Nephron progenitor cell (in vitro differentiated cells): ENCODE measurements at regions not wholly inside any gene's neighbourhood (a gene's known extent, or its start where the extent isn't known, plus 50 kb on each side); places are given as distances from the start of the nearest gene placed in this dataset.
A peak's percentile ranks its signal among the peaks of the same experiment; 100 is the strongest.
"Not testable (repeated sequence)": the region's sequence is repeated elsewhere in the genome, so short reads cannot be mapped to it uniquely, and the experiment has no call there.

Source experiments
- DNase-seq: peaks from one replicate; pipeline ENCODE4 v3.0.0; 2021
- H3K27ac Mint-ChIP-seq: 2 replicates; pipeline ENCODE4 v1.8.0; 2021; ENCODE audit warnings: mild to moderate bottlenecking, moderate library complexity, mixed read lengths
- H3K27me3 Mint-ChIP-seq: 2 replicates; pipeline ENCODE4 v1.8.0; 2021; ENCODE audit warnings: mild to moderate bottlenecking, low read depth, mixed read lengths; ENCODE audit not compliant: poor library complexity
- H3K36me3 Mint-ChIP-seq: 2 replicates; pipeline ENCODE4 v1.8.0; 2021; ENCODE audit warnings: low read depth, mixed read lengths
- H3K4me1 Mint-ChIP-seq: 2 replicates; pipeline ENCODE4 v1.8.0; 2021; ENCODE audit warnings: mixed read lengths
- H3K4me3 Mint-ChIP-seq: 2 replicates; pipeline ENCODE4 v1.8.0; 2021; ENCODE audit warnings: mild to moderate bottlenecking, moderate library complexity, mixed read lengths
- H3K9me3 Mint-ChIP-seq: 2 replicates; pipeline ENCODE4 v1.8.0; 2021; ENCODE audit warnings: mild to moderate bottlenecking, moderate library complexity, mixed read lengths
- CTCF ChIP-seq: fragments of 200-600 bp; sonication (generic); IDR thresholded peaks from 2 replicates; pipeline ENCODE4 v1.5.0; 2021; ENCODE audit warnings: antibody characterized with exemption

DNA sequence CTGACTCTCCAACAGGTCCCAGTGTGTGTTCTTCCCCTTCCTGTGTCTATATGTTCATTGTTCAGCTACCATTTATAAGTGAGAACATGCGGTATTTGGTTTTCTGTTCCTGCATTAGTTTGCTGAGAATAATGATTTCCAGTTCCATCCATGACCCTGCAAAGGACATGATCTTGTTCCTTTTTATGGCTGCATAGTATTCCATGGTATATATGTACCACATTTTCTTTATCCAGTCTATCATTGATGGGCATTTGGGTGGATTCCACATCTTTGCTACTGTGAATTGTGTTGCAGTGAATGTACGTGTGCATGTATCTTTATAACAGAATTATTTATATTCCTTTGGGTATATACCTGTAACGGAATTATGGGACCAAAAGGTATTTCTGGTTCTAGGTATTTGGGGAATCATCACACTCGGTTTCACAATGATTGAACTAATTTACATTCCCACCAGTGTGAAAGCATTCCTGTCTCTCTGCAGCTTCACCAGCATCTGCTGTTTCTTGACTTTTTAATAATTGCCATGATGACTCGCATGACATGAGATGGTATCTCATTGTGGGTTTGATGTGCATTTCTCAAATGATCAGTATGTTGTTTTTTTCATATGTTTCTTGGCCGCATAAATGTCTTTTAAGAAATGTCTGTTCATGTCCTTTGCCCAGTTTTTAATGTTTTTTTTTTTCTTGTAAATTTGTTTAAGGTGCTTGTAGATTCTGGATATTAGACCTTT, 60.2 kb downstream of the LSMEM1 start:
- no peaks in the 10 kb centered on the region for H3K27me3 Mint-ChIP-seq
- H3K9me3 Mint-ChIP-seq = peaks cover 25% of the 10 kb centered on the region
- H3K27ac Mint-ChIP-seq = no peak overlapping the region
- no peak for DNase-seq
- H3K4me3 Mint-ChIP-seq = no peak overlapping the region
- TF ChIP-seq CTCF = no peak
- no peaks in the 10 kb centered on the region for H3K4me1 Mint-ChIP-seq
- H3K36me3 Mint-ChIP-seq = no peaks in the 10 kb centered on the region

DNA sequence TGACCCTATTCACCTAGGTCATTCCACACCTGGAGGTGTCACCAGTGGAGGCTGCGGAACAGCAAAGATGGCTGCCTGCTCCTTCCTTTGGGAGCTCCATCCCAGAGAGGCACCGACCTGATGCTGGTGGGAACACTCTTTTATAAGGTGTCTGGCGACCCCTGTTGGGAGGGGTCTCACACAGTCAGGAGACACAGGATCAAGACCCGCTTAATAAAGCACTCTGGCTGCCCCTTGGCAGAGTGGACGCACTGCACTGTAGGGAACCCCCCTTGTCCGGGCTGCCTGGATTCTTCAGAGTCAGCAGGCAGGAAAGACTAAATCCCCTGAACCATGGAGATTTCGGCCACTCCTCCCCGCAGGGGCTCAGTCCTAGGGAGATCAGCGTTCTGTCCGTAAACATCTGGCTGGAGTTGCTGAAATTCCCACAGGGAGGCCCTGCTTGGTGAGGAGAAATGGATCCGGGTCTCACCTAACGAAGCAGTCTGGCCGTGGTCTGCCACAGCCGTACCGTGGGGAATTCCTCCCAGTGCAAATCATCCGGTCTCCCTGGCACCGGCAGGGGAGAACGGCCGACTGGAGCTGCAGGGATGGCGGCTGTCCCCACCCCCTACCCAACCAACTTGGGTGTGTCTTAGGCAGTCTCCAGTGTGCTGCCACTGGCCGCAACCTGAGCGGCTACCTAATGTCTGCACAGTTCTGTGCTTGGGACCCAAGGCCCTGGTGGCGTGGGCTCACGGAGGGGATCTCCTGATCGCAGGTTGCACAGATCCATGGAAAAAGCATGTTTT, 66.1 kb downstream of the LSMEM1 start:
- peaks cover 6% of the 10 kb centered on the region for H3K27me3 Mint-ChIP-seq
- no peak for TF ChIP-seq CTCF
- H3K9me3 Mint-ChIP-seq = peaks cover 39% of the 10 kb centered on the region
- H3K27ac Mint-ChIP-seq = no peak overlapping the region
- DNase-seq = no peak
- H3K4me3 Mint-ChIP-seq = no peak overlapping the region
- no peaks in the 10 kb centered on the region for H3K36me3 Mint-ChIP-seq
- no peaks in the 10 kb centered on the region for H3K4me1 Mint-ChIP-seq

GRCh38 chr7:112547916-112548315, 67.1 kb downstream of the LSMEM1 start:
- Mint-ChIP-seq H3K4me1 (no peaks in the 10 kb centered on the region), H3K36me3 (no peaks in the 10 kb centered on the region), H3K9me3 (peaks cover 33% of the 10 kb centered on the region), H3K27me3 (peaks cover 6% of the 10 kb centered on the region), H3K4me3 (no peak overlapping the region), H3K27ac (no peak overlapping the region)
- DNase-seq = no peak
- no peak for TF ChIP-seq CTCF

- peak; percentile 60 for TF ChIP-seq CTCF
- no peaks in the 10 kb centered on the region for H3K36me3 Mint-ChIP-seq
- peaks cover 19% of the 10 kb centered on the region for H3K9me3 Mint-ChIP-seq
- DNase-seq = no peak
- H3K27me3 Mint-ChIP-seq = peaks cover 6% of the 10 kb centered on the region
- H3K4me3 Mint-ChIP-seq = no peak overlapping the region
- H3K27ac Mint-ChIP-seq = no peak overlapping the region
- H3K4me1 Mint-ChIP-seq = no peaks in the 10 kb centered on the region
These were observed 69.8 kb downstream of the LSMEM1 start for GRCh38 chr7:112550468-112551060.

- not testable (repeated sequence) for H3K27me3 Mint-ChIP-seq, H3K36me3 Mint-ChIP-seq, DNase-seq, H3K27ac Mint-ChIP-seq, H3K4me3 Mint-ChIP-seq, H3K4me1 Mint-ChIP-seq
- H3K9me3 Mint-ChIP-seq = peaks cover 11% of the 10 kb centered on the region
These were observed 70.7 kb downstream of the LSMEM1 start for GRCh38 chr7:112551521-112551920.

DNA sequence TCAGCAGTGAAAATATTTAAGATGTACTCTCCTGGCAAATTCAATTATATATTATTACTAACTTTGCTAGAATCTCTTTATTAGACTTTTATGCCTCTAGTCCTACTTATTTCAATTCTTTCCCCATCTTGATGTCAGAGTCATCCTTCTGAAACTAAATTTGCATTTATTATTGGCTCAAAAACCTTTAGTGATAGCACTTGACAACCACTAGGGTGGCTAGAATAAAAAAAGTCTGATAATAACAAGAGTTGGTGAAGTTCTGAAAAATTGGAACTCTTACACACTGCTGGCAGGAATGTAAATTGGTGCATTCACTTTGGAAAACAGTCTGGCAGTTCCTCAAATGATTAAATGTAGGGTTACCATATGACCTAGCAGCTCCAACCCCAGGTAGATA, 73.8 kb downstream of the LSMEM1 start:
- H3K4me3 Mint-ChIP-seq = no peak overlapping the region
- no peak for TF ChIP-seq CTCF
- peaks cover 2% of the 10 kb centered on the region for H3K27me3 Mint-ChIP-seq

More for the DNA sequence above, 73.8 kb downstream of the LSMEM1 start:
- DNase-seq = no peak
- Mint-ChIP-seq H3K9me3 (peaks cover 11% of the 10 kb centered on the region), H3K4me1 (no peaks in the 10 kb centered on the region), H3K27ac (no peak overlapping the region), H3K36me3 (no peaks in the 10 kb centered on the region)
